ENCODE measurements at regions not wholly inside any gene's neighbourhood (a gene's known extent, or its start where the extent isn't known, plus 50 kb on each side); places are given as distances from the start of the nearest gene placed in this dataset.

DNA sequence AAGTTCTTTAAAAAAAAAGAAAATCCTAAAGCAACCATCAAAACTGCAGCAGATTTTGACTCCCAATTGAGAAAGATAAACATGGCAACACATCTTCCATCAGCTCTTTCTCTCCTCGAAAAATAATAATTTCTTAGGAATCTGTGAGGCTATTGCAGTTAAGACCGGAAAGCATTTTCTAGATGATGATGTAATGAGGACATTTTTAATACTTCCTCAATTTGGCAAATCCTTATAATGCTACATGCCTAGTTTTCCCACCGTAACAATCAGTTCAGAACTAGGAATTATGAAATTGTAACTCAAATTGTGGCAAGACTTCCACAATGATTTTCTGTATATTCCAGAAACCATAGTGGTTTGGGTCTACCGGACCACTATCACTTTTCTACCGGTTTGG, 180.9 kb upstream of the PDE3A start:
- DNase-seq (ENCODE audit: low read depth, low spot score), result no peak

DNA sequence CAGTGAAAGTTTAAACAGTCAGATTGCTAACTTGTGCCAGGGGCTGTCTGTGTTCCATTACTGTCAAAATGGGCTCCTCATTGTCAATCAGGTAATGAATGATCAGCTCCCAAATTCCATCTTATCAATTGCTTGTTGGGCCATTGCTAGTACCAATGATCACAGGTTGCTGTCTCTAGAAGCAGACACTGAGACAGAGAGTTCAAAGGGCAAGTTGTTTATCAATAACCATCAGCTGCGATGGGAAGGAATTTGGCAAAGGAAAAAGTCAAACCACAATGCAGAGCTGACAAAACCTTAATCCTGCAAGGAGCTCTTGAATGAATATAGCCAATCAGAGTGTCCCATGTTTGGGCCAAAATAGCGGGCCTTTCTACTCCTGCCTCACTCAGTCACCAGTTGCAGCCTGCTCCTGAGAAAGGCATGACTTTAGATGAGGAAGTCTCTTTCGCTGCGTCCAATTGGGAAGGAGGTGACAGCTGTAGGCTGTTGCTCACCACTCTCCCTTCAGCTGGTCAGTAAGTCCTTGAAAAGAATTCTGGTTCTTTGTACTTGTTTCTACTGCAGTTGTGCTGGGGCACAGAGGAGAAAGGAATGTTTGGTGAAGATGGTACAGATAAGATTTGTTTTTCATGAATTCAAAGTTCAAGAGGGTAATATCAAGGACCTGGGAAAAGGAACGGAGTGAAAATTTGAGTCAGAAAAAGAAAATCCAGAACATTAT, 179.2 kb upstream of the PDE3A start:
- DNase-seq (ENCODE audit: low read depth, low spot score), result no peak

DNA sequence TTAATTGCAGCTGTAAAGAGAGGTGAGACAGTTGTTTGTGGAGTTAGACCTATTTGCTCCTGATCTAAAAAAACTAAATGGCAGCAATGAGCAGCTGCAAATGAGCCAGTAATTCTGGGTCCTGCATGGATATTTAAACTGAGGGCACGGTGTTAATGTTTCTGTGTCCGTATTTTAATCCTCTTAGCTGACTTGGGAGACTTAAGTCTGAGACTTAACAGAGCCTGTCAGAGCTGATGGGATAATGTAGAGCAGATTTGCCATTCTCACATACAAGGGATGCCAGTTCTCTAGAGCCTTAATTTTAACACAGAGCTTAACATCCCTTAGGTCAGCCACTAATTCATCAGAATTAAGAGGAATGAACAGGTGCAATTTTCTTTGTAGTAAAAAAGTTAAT, 178.6 kb upstream of the PDE3A start:
- DNase-seq (ENCODE audit: low read depth, low spot score), result no peak

DNA sequence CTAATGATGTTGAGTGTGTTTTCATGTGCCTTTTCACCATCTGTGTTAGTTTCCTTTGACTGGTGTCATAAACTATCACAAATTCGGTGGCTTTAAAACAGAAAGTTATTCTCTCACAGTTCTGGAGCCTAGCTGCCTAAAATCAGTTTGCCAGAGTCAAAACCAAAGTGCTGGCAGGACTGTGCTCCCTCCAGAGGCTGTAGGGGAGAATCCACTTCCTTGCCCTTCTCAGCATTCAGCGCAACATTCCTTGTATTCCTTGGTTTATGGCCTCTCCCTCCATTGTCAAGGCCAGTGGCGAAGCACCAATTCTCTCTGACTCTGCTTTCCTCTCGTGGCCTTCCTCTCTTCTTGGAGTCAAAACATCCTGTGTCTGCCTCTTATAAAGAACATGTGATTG, 174.2 kb upstream of the PDE3A start:
- no peak for DNase-seq (ENCODE audit: low read depth, low spot score)

DNA sequence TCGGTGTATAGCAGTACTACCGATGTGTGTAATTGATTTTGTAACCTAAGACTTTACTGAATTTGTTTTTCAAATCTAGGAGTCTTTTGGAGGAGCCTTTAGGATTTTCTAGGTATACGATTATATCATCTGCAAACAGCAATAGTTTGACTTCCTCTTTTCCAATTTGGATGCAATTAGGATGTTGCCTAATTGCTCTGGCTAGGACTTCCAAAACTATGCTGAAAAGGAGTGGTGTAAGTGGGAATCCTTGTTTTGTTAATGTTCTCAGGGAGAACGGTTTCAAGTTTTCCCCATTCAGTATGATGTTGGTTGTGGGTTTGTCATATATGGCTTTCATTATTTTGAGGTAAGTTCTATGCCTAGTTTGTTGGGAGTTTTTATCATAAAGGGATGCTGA, 171.6 kb upstream of the PDE3A start:
- DNase-seq (ENCODE audit: low read depth, low spot score), result no peak

DNA sequence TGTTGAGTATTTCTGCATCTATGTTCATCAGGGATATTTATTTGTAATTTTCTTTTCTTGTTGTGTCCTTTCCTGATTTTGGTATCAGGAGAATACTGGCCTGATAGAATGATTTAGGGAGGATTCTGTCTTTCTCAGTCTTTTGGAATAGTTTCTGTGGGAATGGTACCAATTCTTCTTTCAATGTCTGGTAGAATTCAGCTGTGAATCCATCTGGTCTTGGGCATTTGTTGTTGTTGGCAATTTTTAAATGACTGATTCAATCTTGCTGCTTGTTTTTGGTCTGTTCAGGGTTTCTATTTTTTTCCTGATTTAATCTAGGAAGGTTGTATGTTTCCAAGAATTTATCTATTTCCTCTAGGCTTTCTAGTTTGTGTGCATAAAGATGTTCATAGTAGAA, 170.9 kb upstream of the PDE3A start:
- no peak for DNase-seq (ENCODE audit: low read depth, low spot score)

DNA sequence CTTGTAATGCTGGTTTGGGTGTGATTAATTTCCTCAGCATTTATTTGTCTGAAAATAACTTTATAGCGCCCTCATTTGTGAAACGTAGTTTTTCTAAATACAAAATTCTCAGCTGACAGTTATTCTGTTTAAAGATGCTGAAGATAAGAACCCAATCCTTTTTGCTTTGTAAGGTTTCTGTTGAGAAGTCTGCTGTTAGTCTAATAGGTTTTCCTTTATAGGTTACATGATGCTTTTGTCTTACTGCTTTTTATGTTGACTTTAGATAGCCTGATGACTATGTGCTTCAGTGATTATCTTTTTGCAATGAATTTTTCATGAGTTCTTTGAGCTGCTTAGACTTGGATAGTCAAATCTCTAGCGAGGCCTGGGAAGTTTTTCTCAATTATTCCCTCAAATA, 168.6 kb upstream of the PDE3A start:
- DNase-seq (ENCODE audit: low read depth, low spot score), result no peak

DNA sequence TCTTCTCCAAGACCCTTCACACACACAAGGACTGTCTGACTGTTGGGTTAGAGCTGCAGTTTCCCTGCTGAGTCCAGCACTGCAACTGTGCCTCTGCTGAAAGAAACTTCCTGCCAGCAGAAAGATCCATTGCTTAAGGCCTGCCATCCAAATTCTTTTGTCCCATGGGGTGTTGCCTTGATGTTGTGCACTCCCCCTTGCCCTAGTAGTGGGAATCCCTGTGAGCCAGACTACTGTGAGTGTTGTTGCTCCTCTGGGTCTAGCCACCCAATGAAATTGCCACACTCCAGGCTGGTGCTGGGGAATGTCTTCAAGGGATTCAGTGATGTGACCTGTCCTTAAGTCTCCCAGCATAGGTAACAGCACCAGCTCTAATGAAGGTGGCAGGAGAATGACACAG, 166.6 kb upstream of the PDE3A start:
- DNase-seq (ENCODE audit: low read depth, low spot score), result no peak

DNA sequence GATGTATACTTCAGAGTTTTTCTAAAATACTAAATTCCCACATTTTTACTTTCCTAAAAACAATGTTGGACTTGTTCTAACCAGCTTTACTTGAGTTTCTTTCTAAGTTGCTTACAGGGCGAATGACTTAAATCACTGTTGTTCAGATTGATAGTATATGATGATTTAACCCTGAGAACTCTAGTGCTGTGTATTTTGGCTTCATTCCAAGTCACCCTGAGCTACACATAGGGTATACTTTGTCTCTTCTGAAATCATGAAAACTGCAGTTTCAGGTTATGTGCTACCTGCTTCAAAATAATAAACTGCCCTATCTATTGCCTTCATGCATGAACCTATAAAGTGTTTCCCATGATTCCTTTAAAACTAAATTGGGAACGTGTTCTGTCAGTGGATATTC, 162.5 kb upstream of the PDE3A start:
- no peak for DNase-seq (ENCODE audit: low read depth, low spot score)

DNA sequence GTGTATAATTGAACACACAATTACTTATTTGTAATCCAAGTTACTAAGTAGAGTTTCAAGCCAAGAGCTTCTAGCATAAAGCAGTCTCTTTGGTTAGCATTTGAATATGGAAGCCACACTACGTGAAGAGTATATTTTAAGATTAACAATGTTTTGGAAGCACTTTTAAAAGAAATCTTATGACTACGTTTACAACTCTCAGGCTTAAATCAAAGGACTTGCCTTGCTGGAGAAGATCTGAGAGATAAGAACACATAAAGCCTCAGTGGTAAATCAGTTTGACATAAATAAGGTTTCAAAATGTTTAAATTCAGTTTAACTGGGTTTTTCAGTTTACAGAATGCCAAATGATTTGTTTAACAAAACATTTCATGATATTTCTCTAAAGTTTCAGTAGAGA, 161.9 kb upstream of the PDE3A start:
- DNase-seq (ENCODE audit: low read depth, low spot score), result no peak

DNA sequence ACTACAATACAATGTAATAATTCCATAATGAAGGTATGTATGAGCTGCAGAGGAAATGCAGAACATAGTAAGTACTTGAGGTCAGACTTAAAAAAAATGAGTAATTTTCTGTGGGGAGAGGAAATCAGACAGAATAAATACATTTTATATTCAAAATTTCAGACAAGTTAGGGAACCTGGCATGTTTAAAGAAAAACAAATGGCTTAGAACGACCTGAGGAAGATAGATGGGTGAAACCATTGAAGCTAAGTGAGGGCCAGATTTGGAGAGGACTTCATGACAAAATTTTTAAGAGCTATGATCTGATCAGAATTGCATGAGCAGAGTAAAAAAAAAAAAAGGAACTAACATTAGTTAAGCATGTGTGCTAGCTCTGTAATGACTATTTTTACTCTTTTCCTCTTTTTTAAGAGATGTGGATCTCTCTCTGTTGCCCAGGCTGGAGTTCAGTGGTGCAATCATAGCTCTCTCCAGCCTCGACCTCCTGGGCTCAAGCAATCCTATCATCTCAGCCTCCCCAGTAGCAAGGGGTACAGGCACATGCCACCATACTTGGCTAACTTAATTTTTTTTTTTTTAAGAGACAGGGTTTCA, 157.6 kb upstream of the PDE3A start:
- no peak for DNase-seq (ENCODE audit: low read depth, low spot score)

DNA sequence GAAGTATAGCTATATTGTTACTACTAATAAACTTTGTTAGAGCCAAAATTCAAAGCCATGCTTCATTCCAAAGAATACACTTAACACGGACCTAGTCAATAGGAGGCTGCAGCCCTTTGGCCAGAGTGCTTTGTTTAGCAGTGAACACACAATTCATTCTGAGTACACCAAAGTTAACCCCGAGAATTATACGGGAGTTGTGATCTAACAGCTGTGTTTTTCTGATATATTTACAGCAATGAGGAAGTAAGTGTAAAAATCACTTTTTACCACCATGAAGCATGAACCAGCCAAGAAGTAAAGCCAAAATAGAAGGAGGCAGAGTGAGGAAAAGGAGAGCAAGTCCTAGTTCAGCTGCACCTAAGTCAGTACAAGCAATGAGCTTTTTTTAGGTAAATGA, 156.8 kb upstream of the PDE3A start:
- no peak for DNase-seq (ENCODE audit: low read depth, low spot score)

DNA sequence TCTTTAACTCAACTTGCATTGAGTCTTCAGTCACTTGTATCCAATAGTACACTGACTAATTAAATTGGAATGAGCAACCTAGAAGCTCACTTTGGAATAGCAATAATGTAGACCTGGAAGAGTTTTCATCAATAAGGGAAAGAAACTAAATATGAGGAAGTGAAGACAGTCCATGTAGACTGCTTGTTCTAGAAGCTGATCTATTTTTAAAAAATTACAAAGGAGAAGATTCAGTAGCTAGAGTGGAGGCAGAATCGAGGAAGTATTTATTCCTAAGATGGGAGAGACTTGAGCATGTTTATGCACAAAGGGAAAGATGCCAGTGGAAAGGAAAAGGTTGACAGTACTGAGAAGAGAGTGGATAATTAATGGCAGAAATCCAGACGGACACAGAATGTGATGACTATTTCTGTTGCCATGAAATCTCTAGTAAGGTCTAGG, 156.3 kb upstream of the PDE3A start:
- no peak for DNase-seq (ENCODE audit: low read depth, low spot score)

DNA sequence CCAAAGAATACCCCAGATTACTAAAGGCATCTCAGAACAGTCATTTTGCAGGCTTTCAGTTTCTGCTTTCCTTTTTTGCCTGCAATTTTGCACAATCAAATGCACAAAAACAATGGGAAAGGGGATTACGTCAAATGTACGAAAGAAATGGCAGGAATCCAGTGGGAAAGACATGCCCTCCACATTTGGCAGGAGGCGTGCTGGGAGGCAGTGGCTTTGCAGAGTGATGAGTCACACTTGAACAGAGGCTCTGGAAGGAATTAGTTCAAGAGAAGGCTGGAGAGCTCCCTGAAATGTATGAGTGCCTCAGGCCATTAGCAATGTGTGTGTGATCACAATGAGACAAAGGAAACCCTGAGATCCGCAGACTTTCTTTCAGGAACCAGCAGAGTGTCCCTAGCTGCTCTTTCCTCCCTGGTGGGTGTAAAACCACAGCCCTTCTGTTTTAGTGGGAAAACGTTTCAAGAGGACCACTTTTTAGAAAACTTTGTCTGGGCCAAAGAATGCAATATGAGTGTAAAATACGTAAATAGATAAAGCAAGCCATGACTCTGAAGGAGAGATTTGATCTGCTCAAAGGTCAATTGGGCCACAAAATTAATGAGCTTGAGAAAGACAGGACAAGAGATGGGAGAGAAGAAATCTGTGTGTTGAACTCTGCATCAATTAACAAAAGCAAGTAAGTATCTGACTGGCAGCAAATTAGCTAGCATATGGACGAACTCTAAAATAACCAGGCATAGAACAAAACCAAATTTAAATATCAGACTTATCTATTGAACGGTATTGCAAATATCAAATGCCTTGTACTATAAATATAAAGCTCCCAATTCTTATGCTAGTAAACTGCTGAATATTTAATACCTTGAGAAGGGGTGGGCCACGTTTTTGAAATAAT, 155.4 kb upstream of the PDE3A start:
- peak; percentile 98 for DNase-seq (ENCODE audit: low read depth, low spot score)

DNA sequence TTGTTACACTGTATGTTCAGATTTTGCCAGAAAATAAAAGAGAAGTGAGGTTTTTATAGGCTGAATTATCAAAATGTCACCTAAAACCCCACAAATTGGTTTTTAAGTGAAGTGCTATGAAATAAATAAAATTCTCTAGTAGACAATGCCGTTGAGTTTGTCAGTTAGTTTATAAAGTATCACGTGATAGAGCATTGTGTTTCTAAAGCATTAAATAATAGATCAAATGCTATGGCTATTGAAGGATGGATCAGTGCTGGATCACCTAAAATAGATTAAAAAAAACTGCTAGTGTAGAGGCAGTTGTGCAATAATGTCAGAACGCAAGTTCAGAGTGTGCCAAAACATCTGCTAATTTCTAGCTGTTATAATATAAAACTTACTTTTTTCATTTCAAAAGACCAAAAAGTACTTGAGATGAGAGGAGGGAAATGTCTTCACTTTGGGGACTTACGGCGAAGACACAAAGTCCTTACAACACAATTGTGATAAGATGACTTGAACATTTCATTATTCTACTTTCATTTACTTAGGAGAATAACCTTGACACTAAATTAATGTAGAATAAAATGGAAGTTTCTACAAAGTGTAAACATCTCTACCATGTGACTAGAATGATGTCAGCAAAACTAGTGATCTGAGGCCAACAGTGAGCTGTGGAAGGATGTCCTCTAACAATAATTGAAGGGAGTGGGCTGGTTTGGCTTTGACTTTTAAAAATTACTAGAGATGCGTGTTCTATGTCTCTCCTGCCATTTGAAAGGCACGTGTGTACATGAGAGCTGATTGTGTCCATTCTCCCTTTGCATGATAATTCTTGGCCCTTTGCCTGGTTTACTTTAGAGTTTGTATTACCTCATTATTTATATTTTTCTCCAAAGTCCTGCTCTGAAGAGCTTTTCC, 154.4 kb upstream of the PDE3A start:
- no peak for DNase-seq (ENCODE audit: low read depth, low spot score)

DNA sequence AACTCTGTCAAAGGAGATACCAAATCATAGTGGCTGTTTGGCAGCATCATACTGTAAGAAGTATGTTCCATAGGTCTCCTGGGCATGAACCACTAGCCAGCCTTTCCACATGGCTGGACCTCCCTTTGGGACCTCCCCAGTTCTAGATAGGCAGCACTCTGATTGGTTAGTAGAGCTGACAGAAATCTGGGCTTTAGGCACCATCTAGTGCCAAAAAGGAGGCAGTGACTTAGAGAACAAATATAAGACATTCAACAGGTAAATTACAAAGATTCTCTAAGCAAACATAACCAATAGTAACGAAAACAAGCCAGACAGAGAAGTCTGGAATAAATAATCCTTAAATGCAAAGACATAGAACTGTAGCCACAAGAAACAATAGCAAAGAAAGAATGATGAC, 148.0 kb upstream of the PDE3A start:
- DNase-seq (ENCODE audit: low read depth, low spot score), result no peak

DNA sequence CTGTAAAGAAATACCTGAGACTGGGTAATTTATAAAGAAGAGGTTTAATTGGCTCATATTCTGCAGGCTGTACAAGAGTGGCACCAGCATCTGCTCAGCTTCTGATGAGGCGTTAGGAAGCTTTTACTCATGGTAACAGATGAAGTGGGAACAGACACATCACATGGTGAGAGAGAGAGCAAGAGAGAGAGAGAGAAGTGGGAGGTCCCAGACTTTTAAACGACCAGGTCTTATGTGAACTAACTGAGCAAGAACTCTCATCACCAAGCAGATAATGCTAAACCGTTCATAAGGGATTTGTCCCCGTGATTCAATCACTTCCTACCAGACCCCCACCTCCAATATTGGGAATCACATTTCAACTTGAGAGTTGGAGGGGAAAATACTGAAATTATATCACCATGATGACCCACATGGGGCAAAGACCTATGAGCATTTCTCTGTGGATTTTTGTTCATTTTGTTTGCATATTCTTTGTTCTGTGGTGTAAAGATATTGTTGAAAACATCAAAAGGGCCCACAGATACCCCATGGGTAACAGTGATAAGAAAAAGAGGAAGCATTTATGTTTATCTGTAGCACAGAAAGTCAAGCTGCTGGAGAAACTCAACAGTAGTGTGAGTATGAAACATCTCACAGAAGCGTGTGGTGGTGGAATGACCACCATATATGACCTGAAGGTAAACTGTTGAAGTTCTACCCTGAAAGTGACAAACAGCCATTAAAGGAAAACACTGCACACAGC, 135.2 kb upstream of the PDE3A start:
- DNase-seq (ENCODE audit: low read depth, low spot score), result no peak

DNA sequence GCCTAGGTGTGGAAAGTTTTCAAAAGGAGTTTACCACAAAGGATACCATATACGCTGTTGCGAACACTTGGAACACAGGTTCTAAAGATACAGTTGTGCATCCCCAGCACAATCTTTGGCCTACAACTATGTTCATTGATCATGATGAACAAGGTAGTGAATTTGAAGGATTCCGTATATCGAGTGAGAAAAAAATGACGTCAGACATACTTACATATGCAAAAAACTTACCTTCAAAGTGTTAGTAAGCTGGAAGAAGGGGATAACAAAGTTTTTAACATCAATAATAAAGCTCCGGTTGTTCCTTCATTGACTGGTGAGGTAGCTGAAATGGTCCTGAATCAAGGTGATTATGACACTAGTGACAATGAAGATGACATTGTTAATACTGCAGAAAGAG, 133.9 kb upstream of the PDE3A start:
- no peak for DNase-seq (ENCODE audit: low read depth, low spot score)

DNA sequence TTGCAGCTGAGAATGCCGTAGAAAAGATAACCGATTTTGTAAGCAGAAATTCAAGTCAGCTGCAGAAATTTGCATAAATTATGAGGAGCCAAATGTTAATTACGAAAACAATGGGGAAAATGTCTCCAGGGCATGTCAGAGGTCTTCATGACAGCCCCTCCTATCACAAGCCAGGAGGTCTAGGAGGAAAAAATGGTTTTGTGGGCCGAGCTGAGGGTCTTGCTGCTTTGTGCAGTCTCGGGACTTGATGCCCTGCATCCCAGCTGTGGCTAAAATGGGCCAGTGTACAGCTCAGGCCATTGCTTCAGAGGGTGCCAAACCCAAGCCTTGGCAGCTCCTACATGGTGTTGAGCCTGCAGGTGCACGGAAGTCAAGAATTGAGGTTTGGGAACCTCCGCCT, 131.2 kb upstream of the PDE3A start:
- DNase-seq (ENCODE audit: low read depth, low spot score), result no peak

DNA sequence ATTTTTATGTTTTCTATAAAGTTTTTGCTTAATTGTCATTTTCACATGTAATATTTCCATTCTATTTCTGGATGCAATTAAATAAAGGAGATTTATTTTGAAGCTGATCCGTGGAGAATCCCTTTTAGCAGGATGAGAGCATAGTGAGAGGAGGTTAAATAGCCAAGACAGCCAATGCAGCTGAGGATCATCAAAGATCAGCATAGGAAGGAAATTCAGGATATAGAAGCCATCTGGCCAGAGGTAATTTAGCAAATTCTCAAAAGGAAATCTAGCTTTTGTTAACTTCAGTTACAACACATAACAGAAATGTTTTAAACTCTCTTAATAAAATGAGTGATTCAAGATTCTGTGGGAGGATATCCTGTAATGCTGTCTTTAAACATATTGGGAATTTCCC, 122.8 kb upstream of the PDE3A start:
- DNase-seq (ENCODE audit: low read depth, low spot score), result no peak

DNA sequence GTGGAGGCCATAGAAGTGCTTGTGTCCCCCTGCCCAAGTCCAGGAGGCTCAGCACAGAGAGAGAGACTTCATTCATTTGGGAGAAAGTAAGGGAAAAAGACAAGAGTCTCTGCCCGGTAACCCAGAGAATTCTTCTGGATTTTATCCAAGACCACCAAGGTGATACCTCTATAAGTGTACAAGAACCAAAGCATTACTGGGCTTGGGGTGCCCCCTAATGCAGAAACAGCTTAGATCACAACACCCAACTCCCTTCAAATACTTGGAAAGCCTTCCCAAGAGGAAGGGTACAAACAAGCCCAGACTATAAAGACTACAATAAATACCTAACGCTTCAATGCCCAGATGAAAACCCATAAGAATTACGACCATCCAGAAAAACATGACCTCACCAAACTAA, 119.7 kb upstream of the PDE3A start:
- DNase-seq (ENCODE audit: low read depth, low spot score), result no peak

Measured in smooth muscle cell of the brain vasculature (primary cell).